ENCODE measurements at regions not wholly inside any gene's neighbourhood (a gene's known extent, or its start where the extent isn't known, plus 50 kb on each side); places are given as distances from the start of the nearest gene placed in this dataset.

DNA sequence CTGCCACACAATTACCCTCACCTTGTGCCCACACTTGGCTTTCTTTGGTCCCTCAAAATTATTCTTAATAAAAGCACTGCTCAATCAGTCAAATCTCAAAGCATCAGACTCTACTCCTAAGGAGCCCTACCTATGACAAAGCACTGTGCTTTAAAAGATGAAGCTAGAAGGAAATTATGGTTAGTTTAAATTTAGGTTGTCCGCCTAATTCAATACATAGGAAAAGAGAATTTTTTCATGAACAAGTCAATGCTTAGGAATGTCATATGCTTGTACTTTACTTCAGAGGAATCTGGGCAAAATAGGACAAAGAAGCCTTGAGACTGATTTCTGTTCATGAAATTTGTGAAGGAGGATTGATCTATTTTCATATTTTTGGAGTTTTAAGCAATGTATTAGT is 726.4 kb upstream of the CDH2 start (continued):
- no peak for TF ChIP-seq IRF5 (IDR thresholded peaks at IDR 0.05; ENCODE audit: borderline replicate concordance)

DNA sequence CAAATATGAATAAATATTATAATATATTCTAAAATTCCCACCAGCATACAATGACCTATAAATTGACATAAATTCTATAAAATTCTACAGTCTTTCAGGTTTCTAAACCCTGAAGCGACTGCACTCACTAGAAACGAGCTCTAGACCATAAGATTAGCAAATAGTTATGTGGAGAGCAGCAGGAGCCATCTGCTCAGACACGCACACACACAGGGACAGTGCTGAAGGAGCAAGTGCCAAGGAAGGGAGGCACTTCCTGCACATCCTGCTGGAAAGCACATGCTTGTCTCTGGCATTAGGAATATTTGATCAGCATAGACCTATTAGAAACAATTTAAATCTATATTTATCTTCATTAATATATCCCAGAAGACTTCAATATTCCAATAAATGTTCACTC is 713.9 kb upstream of the CDH2 start:
- Histone ChIP-seq H3K4me3 (no peak overlapping the region), H2AFZ (ENCODE audit: control insufficient read depth, low read depth, low read length) (no peak overlapping the region), H4K20me1 (ENCODE audit: control insufficient read depth, insufficient read depth) (no peaks in the 10 kb centered on the region), H3K4me1 (ENCODE audit: control insufficient read depth, insufficient read depth, low read length) (no peaks in the 10 kb centered on the region), H3K79me2 (ENCODE audit: control insufficient read depth, insufficient read depth, low read length) (no peaks in the 10 kb centered on the region), H3K27me3 (replicated peaks in 1 of 2; ENCODE audit: control insufficient read depth in 2 of 2, insufficient read depth in 2 of 2, low read length in 1 of 2) (no peaks in the 10 kb centered on the region), H3K9me3 (replicated peaks; ENCODE audit: control insufficient read depth, insufficient read depth, low read length) (no peaks in the 10 kb centered on the region), H3K36me3 (ENCODE audit: control insufficient read depth in 2 of 2, insufficient read depth in 2 of 2, low read length in 1 of 2) (no peaks in the 10 kb centered on the region), H3K9ac (ENCODE audit: control insufficient read depth, insufficient read depth, low read length) (no peak overlapping the region), H3K27ac (ENCODE audit: control insufficient read depth, insufficient read depth) (no peak overlapping the region), H3K4me2 (ENCODE audit: control insufficient read depth, insufficient read depth) (no peak overlapping the region)
- ChIA-PET RAD21 (ENCODE audit: unreplicated experiment) (no interaction called here), CTCF (interaction anchor here (1.5 kb wide), 1 partner anchor 15 kb away, joined by 3 read pairs; no protein-coding TSS in a partner anchor), SMC1A (ENCODE audit: uncharacterized antibody, unreplicated experiment) (no interaction called here), POLR2A (no interaction called here)
- 2% methylated on average over 3 of the region's 3 CpGs for WGBS (ENCODE audit: insufficient coverage, insufficient replicate concordance, low lambda C conversion rate, missing lambda C conversion rate)
- DNase-seq (ENCODE audit: low read depth, low spot score), result no peak
- no TSS peak for BruUV-seq (replicated peaks)
- ATAC-seq, result no peak
- intact Hi-C loops (cut with micrococcal nuclease; ENCODE audit: unreplicated experiment), result no loop called here
- TF ChIP-seq SUZ12 (IDR thresholded peaks at IDR 0.05; ENCODE audit: unreplicated experiment), result no peak
- no peak for TF ChIP-seq TARDBP (IDR thresholded peaks at IDR 0.05; ENCODE audit: borderline replicate concordance)
- no peak for TF ChIP-seq SPI1 (IDR thresholded peaks at IDR 0.05; ENCODE audit: borderline replicate concordance, insufficient read depth, low read depth, low read length)
- in situ Hi-C loops (cut with MboI), result no loop called here
- FAIRE-seq, result no peak

DNA sequence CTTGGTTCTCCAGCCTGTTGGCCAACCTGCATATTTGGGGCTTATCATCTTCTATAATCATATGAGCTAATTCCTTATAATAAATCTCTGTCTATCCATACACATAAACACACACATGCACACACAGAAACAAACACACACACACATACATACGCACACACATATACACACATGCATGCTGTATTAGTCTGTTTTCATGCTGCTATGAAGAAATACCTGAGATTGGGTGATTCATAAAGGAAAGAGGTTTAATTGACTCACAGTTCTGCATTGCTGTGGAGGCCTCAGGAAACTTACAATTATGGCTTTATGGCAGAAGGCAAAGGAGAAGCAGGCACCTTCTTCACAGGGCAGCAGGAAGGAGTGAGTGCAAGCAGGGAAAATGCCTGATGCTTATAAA is 707.4 kb upstream of the CDH2 start:
- no peaks in the 10 kb centered on the region for H3K27me3 ChIP-seq (replicated peaks in 1 of 2; ENCODE audit: control insufficient read depth in 2 of 2, insufficient read depth in 2 of 2, low read length in 1 of 2)
- CTCF ChIA-PET, result no interaction called here
- H3K4me3 ChIP-seq, result no peak overlapping the region
- SMC1A ChIA-PET (ENCODE audit: uncharacterized antibody, unreplicated experiment), result no interaction called here
- no peak overlapping the region for H3K27ac ChIP-seq (ENCODE audit: control insufficient read depth, insufficient read depth)
- in situ Hi-C loops (cut with MboI), result no loop called here
- H3K9me3 ChIP-seq (replicated peaks; ENCODE audit: control insufficient read depth, insufficient read depth, low read length), result no peaks in the 10 kb centered on the region
- intact Hi-C loops (cut with micrococcal nuclease; ENCODE audit: unreplicated experiment), result no loop called here
- H3K9ac ChIP-seq (ENCODE audit: control insufficient read depth, insufficient read depth, low read length), result no peak overlapping the region
- RAD21 ChIA-PET (ENCODE audit: unreplicated experiment), result no interaction called here
- H2AFZ ChIP-seq (ENCODE audit: control insufficient read depth, low read depth, low read length), result no peak overlapping the region
- no peaks in the 10 kb centered on the region for H3K4me1 ChIP-seq (ENCODE audit: control insufficient read depth, insufficient read depth, low read length)
- no peak for ATAC-seq
- no peak overlapping the region for H3K4me2 ChIP-seq (ENCODE audit: control insufficient read depth, insufficient read depth)
- no peak for FAIRE-seq
- POLR2A ChIA-PET, result no interaction called here
- H3K36me3 ChIP-seq (ENCODE audit: control insufficient read depth in 2 of 2, insufficient read depth in 2 of 2, low read length in 1 of 2), result no peaks in the 10 kb centered on the region
- DNase-seq (ENCODE audit: low read depth, low spot score), result no peak
- H3K79me2 ChIP-seq (ENCODE audit: control insufficient read depth, insufficient read depth, low read length), result no peaks in the 10 kb centered on the region
- no TSS peak for BruUV-seq (replicated peaks)
- no peaks in the 10 kb centered on the region for H4K20me1 ChIP-seq (ENCODE audit: control insufficient read depth, insufficient read depth)
- WGBS (ENCODE audit: insufficient coverage, insufficient replicate concordance, low lambda C conversion rate, missing lambda C conversion rate), result 74% methylated on average over 1 of the region's 1 CpG
- TF ChIP-seq JUND (IDR thresholded peaks at IDR 0.05; ENCODE audit: low read depth, low read length), result no peak
- no peak for TF ChIP-seq EGR1 (IDR thresholded peaks at IDR 0.05; ENCODE audit: borderline replicate concordance in 1 of 2, low read depth in 2 of 2, low read length in 2 of 2)
- TF ChIP-seq MYB (IDR thresholded peaks at IDR 0.05; ENCODE audit: borderline replicate concordance, low read depth, low read length), result no peak
- TF ChIP-seq POU2F2 (IDR thresholded peaks at IDR 0.05; ENCODE audit: borderline replicate concordance, low read depth, low read length), result no peak
- no peak for TF ChIP-seq MTA2 (IDR thresholded peaks at IDR 0.05; ENCODE audit: low read depth)
- TF ChIP-seq BHLHE40 (IDR thresholded peaks at IDR 0.05; ENCODE audit: borderline replicate concordance in 1 of 2, low read depth in 2 of 2, low read length in 1 of 2), result no peak
- no peak for TF ChIP-seq BCL11A (IDR thresholded peaks at IDR 0.05; ENCODE audit: low read depth, low read length)
- no peak for TF ChIP-seq GABPA (IDR thresholded peaks at IDR 0.05; ENCODE audit: low read depth)
- TF ChIP-seq SUPT20H (IDR thresholded peaks at IDR 0.05; ENCODE audit: borderline replicate concordance, control insufficient read depth, low read depth, low read length), result no peak
- TF ChIP-seq ZBED1 (IDR thresholded peaks at IDR 0.05; ENCODE audit: borderline replicate concordance), result no peak
- no peak for TF ChIP-seq CHD4 (IDR thresholded peaks at IDR 0.05)
- TF ChIP-seq NFXL1 (IDR thresholded peaks at IDR 0.05; ENCODE audit: borderline replicate concordance), result no peak
- TF ChIP-seq, protein P1, sequence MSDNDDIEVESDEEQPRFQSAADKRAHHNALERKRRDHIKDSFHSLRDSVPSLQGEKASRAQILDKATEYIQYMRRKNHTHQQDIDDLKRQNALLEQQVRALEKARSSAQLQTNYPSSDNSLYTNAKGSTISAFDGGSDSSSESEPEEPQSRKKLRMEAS (IDR thresholded peaks at IDR 0.05; ENCODE audit: low read depth, low read length), result no peak
